C1 segment of cervical spinal cord (tissue), 14 donors: ENCODE measurements at regions not wholly inside any gene's neighbourhood (a gene's known extent, or its start where the extent isn't known, plus 50 kb on each side); places are given as distances from the start of the nearest gene placed in this dataset.

ENCODE experiments used
- DNase-seq, 14 donors: peaks; one replicate each; lab custom pipeline; 2025; lab: John Stamatoyannopoulos, UW

- DNase-seq: no peak
These were observed 648.2 kb upstream of the ZEB2 start for GRCh38 chr2:145168091-145168490.

GRCh38 chr2:145166731-145167302, 646.9 kb upstream of the ZEB2 start:
- DNase-seq: no peak

GRCh38 chr2:145161656-145162055, 641.7 kb upstream of the ZEB2 start:
- no peak for DNase-seq

- DNase-seq: no peak
These were observed 640.9 kb upstream of the ZEB2 start for GRCh38 chr2:145160855-145161254.

- no peak for DNase-seq
These were observed 639.8 kb upstream of the ZEB2 start for GRCh38 chr2:145159676-145160075.

- no peak for DNase-seq
These were observed 638.0 kb upstream of the ZEB2 start for GRCh38 chr2:145157741-145158591.

GRCh38 chr2:145157036-145157675, 637.2 kb upstream of the ZEB2 start:
- no peak for DNase-seq

- DNase-seq: no peak
These were observed 636.3 kb upstream of the ZEB2 start for GRCh38 chr2:145156199-145156598.

- no peak for DNase-seq
These were observed 635.3 kb upstream of the ZEB2 start for GRCh38 chr2:145155196-145155595.

- DNase-seq: no peak
These were observed 634.8 kb upstream of the ZEB2 start for GRCh38 chr2:145154731-145155130.

- no peak for DNase-seq
These were observed 626.8 kb upstream of the ZEB2 start for GRCh38 chr2:145146691-145147090.

GRCh38 chr2:145144131-145144728, 624.3 kb upstream of the ZEB2 start:
- DNase-seq: no peak

- no peak for DNase-seq
These were observed 622.1 kb upstream of the ZEB2 start for GRCh38 chr2:145141981-145142380.

GRCh38 chr2:145140658-145141057, 620.7 kb upstream of the ZEB2 start:
- no peak for DNase-seq

- no peak for DNase-seq
These were observed 618.7 kb upstream of the ZEB2 start for GRCh38 chr2:145138626-145139025.

GRCh38 chr2:145137901-145138300, 618.0 kb upstream of the ZEB2 start:
- DNase-seq: no peak

- DNase-seq: no peak
These were observed 617.3 kb upstream of the ZEB2 start for GRCh38 chr2:145137211-145137610.

GRCh38 chr2:145136702-145137101, 616.8 kb upstream of the ZEB2 start:
- no peak for DNase-seq

- DNase-seq: no peak
These were observed 606.2 kb upstream of the ZEB2 start for GRCh38 chr2:145126146-145126545.

GRCh38 chr2:145124085-145124484, 604.2 kb upstream of the ZEB2 start:
- DNase-seq: no peak

GRCh38 chr2:145123606-145124005, 603.7 kb upstream of the ZEB2 start:
- no peak for DNase-seq

GRCh38 chr2:145119225-145119624, 599.3 kb upstream of the ZEB2 start:
- no peak for DNase-seq
